Astrocyte (in vitro differentiated cells and primary cell): ENCODE measurements at regions not wholly inside any gene's neighbourhood (a gene's known extent, or its start where the extent isn't known, plus 50 kb on each side); places are given as distances from the start of the nearest gene placed in this dataset.

Experiments
- EZH2 ChIP-seq: IDR thresholded peaks from 2 replicates; pipeline ENCODE4 v1.6.1; 2012; ENCODE audit warnings: mild to moderate bottlenecking, low read length, inconsistent platforms; ENCODE audit not compliant: insufficient read depth
- TF ChIP-seq, protein P1 (sequence below): IDR thresholded peaks from 2 replicates; pipeline ENCODE4 v1.5.1; 2011; ENCODE audit warnings: low read depth, mild to moderate bottlenecking, inconsistent platforms, low read length, moderate library complexity; ENCODE audit not compliant: insufficient read depth

DNA sequence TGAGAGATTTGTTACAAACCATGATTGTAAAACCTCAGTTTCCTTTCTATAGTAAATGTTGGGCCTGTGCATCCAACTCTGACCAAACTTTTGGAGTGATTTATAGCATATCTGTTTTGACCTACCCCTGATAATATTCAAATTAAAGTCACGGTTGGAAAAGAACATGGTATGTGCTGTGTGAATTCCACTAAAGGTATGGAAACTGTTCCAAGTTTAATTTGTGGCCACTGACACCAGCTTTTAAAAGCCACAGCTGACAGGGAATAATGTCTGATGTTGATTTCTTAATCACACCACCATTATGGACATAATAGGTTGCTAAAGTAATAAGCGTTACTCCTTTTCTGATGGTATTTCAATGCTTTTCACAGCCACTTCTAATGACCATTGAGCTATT lies 1215.9 kb downstream of the CDH8 start:
- TF ChIP-seq, protein P1, sequence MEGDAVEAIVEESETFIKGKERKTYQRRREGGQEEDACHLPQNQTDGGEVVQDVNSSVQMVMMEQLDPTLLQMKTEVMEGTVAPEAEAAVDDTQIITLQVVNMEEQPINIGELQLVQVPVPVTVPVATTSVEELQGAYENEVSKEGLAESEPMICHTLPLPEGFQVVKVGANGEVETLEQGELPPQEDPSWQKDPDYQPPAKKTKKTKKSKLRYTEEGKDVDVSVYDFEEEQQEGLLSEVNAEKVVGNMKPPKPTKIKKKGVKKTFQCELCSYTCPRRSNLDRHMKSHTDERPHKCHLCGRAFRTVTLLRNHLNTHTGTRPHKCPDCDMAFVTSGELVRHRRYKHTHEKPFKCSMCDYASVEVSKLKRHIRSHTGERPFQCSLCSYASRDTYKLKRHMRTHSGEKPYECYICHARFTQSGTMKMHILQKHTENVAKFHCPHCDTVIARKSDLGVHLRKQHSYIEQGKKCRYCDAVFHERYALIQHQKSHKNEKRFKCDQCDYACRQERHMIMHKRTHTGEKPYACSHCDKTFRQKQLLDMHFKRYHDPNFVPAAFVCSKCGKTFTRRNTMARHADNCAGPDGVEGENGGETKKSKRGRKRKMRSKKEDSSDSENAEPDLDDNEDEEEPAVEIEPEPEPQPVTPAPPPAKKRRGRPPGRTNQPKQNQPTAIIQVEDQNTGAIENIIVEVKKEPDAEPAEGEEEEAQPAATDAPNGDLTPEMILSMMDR = no peak
- TF ChIP-seq EZH2 = no peak
